ENCODE measurements at regions not wholly inside any gene's neighbourhood (a gene's known extent, or its start where the extent isn't known, plus 50 kb on each side); places are given as distances from the start of the nearest gene placed in this dataset.

DNA sequence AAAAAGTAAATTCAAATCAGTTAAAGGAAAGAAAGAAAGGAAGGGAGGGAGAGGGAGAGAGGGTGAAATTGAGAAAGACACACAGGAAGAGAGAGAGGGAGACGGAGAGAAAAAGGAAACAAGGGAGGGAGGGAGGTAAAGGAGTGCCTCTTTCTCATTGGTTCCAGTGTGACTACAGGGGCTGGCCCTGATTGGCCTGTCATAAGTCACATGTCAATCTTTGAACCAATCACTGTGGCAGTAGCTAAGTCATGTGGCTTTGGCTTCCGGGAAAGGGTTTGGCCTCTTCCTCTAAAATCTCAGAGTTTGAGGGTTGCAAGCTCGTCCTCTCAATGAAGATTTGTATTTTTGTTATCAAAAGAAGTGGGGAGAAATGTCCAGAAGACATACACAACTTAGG is 150.2 kb downstream of the RAB11FIP2 start:
- no peaks in the 10 kb centered on the region for H3K36me3 ChIP-seq (ENCODE audit: control insufficient read depth, insufficient read depth, low read length)
- no peaks in the 10 kb centered on the region for H3K27me3 ChIP-seq (replicated peaks; ENCODE audit: control insufficient read depth, insufficient read depth, low read length)
- DNase-seq = no peak
- H3K4me1 ChIP-seq = no peaks in the 10 kb centered on the region
- BruUV-seq (replicated peaks) = no TSS peak
- H3K9me3 Mint-ChIP-seq (ENCODE audit: unreplicated experiment) = peaks cover 9% of the 10 kb centered on the region
- ChIA-PET CTCF (no interaction called here), POLR2A (no interaction called here)
- peaks cover 7% of the 10 kb centered on the region for H3K27me3 Mint-ChIP-seq (ENCODE audit: insufficient read depth, unreplicated experiment)
- no peaks in the 10 kb centered on the region for H3K36me3 Mint-ChIP-seq (ENCODE audit: insufficient read depth, unreplicated experiment)
- intact Hi-C loops (cut with micrococcal nuclease; ENCODE audit: unreplicated experiment) = no loop called here
- H3K4me3 ChIP-seq (ENCODE audit: low read depth, low read length) = no peak overlapping the region
- no peaks in the 10 kb centered on the region for H3K9me3 ChIP-seq
- H3K4me1 Mint-ChIP-seq (ENCODE audit: low read depth, unreplicated experiment) = no peaks in the 10 kb centered on the region
- TF ChIP-seq, protein P1, sequence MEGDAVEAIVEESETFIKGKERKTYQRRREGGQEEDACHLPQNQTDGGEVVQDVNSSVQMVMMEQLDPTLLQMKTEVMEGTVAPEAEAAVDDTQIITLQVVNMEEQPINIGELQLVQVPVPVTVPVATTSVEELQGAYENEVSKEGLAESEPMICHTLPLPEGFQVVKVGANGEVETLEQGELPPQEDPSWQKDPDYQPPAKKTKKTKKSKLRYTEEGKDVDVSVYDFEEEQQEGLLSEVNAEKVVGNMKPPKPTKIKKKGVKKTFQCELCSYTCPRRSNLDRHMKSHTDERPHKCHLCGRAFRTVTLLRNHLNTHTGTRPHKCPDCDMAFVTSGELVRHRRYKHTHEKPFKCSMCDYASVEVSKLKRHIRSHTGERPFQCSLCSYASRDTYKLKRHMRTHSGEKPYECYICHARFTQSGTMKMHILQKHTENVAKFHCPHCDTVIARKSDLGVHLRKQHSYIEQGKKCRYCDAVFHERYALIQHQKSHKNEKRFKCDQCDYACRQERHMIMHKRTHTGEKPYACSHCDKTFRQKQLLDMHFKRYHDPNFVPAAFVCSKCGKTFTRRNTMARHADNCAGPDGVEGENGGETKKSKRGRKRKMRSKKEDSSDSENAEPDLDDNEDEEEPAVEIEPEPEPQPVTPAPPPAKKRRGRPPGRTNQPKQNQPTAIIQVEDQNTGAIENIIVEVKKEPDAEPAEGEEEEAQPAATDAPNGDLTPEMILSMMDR (IDR thresholded peaks at IDR 0.05; ENCODE audit: insufficient read depth in 1 of 2, low read depth in 1 of 2, low read length in 1 of 2, severe bottlenecking in 1 of 2, unreplicated experiment in 1 of 2) = no peak
- H3K27ac Mint-ChIP-seq (ENCODE audit: unreplicated experiment) = no peak overlapping the region
- H3K4me3 Mint-ChIP-seq (ENCODE audit: unreplicated experiment) = no peak overlapping the region

GRCh38 chr10:117899181-117899683 is 147.5 kb downstream of the RAB11FIP2 start:
- CTCF ChIA-PET = no interaction called here
- intact Hi-C loops (cut with micrococcal nuclease; ENCODE audit: unreplicated experiment) = no loop called here
- TF ChIP-seq, protein P1 (IDR thresholded peaks at IDR 0.05; ENCODE audit: insufficient read depth in 1 of 2, low read depth in 1 of 2, low read length in 1 of 2, severe bottlenecking in 1 of 2, unreplicated experiment in 1 of 2) = no peak

DNA sequence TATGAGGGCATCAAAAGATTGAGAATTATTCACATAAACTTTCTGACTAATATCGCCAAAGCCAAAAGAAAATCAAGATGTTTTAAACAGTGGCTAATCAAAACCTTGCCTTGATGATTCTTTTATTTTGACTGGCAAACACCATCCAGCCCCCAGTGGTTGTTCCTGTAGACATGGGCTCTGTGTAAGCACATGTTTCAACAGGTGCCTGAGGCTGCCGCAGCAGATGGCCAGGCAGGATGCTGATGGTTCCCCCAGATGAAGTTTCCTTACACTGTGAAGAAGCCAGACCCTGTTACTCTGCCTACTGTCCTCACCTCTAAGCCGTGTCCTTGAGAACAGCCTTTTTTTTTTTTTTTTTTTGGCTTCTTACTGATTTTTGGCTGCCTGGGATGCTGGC is 146.5 kb downstream of the RAB11FIP2 start:
- peaks cover 16% of the 10 kb centered on the region for H3K27me3 Mint-ChIP-seq (ENCODE audit: insufficient read depth, unreplicated experiment)
- H3K9me3 ChIP-seq = no peaks in the 10 kb centered on the region
- H3K9me3 Mint-ChIP-seq (ENCODE audit: unreplicated experiment) = peaks cover 9% of the 10 kb centered on the region
- TF ChIP-seq, protein P1 (IDR thresholded peaks at IDR 0.05; ENCODE audit: insufficient read depth in 1 of 2, low read depth in 1 of 2, low read length in 1 of 2, severe bottlenecking in 1 of 2, unreplicated experiment in 1 of 2) = no peak
- no TSS peak for BruUV-seq (replicated peaks)
- no peaks in the 10 kb centered on the region for H3K4me1 Mint-ChIP-seq (ENCODE audit: low read depth, unreplicated experiment)
- no peak overlapping the region for H3K4me3 Mint-ChIP-seq (ENCODE audit: unreplicated experiment)
- peaks cover 1% of the 10 kb centered on the region for H3K27me3 ChIP-seq (replicated peaks; ENCODE audit: control insufficient read depth, insufficient read depth, low read length)
- H3K36me3 ChIP-seq (ENCODE audit: control insufficient read depth, insufficient read depth, low read length) = no peaks in the 10 kb centered on the region
- H3K4me3 ChIP-seq (ENCODE audit: low read depth, low read length) = no peak overlapping the region
- no peak overlapping the region for H3K27ac Mint-ChIP-seq (ENCODE audit: unreplicated experiment)
- no peaks in the 10 kb centered on the region for H3K36me3 Mint-ChIP-seq (ENCODE audit: insufficient read depth, unreplicated experiment)
- DNase-seq = no peak
- H3K4me1 ChIP-seq = no peaks in the 10 kb centered on the region
- ChIA-PET POLR2A (no interaction called here), CTCF (no interaction called here)
- intact Hi-C loops (cut with micrococcal nuclease; ENCODE audit: unreplicated experiment) = no loop called here

More at GRCh38 chr10:117899181-117899683, 147.5 kb downstream of the RAB11FIP2 start:
- H3K9me3 Mint-ChIP-seq (ENCODE audit: unreplicated experiment) = peaks cover 9% of the 10 kb centered on the region
- POLR2A ChIA-PET = no interaction called here
- H3K4me1 Mint-ChIP-seq (ENCODE audit: low read depth, unreplicated experiment) = no peaks in the 10 kb centered on the region
- no peaks in the 10 kb centered on the region; the same call in 1 of the 2 replicates for H3K27me3 ChIP-seq (replicated peaks; ENCODE audit: control insufficient read depth, insufficient read depth, low read length)
- H3K36me3 Mint-ChIP-seq (ENCODE audit: insufficient read depth, unreplicated experiment) = no peaks in the 10 kb centered on the region
- no peak overlapping the region for H3K4me3 ChIP-seq (ENCODE audit: low read depth, low read length)
- H3K27ac Mint-ChIP-seq (ENCODE audit: unreplicated experiment) = no peak overlapping the region
- H3K4me3 Mint-ChIP-seq (ENCODE audit: unreplicated experiment) = no peak overlapping the region
- no peaks in the 10 kb centered on the region for H3K36me3 ChIP-seq (ENCODE audit: control insufficient read depth, insufficient read depth, low read length)
- no peaks in the 10 kb centered on the region for H3K9me3 ChIP-seq
- BruUV-seq (replicated peaks) = no TSS peak
- H3K4me1 ChIP-seq = no peaks in the 10 kb centered on the region
- no peak for DNase-seq
- peaks cover 10% of the 10 kb centered on the region for H3K27me3 Mint-ChIP-seq (ENCODE audit: insufficient read depth, unreplicated experiment)

Data from Caco-2 (cell line).